SK-N-SH (cell line): ENCODE measurements at regions not wholly inside any gene's neighbourhood (a gene's known extent, or its start where the extent isn't known, plus 50 kb on each side); places are given as distances from the start of the nearest gene placed in this dataset.
"Not testable (repeated sequence)": the region's sequence is repeated elsewhere in the genome, so short reads cannot be mapped to it uniquely, and the experiment has no call there.

Experiments
- EP300 ChIP-seq, 2 experiments: IDR thresholded peaks; 2 replicates each; pipeline versions ENCODE4 v1.4.0 to v1.6.1; 2012; ENCODE audit warnings: borderline replicate concordance in 1 of 2, low read depth in 1 of 2, low read length in 1 of 2
- NFIC ChIP-seq: IDR thresholded peaks from 2 replicates; pipeline ENCODE4 v1.4.0; 2012; ENCODE audit warnings: borderline replicate concordance
- POLR2AphosphoS5 ChIP-seq: IDR thresholded peaks from 2 replicates; pipeline ENCODE4 v1.6.1; 2012; ENCODE audit warnings: low read depth, low read length
- RAD21 ChIP-seq: IDR thresholded peaks from 2 replicates; pipeline ENCODE4 v1.6.1; 2012; ENCODE audit warnings: mild to moderate bottlenecking, low read length
- RCOR1 ChIP-seq: fragments of 150-350 bp; IDR thresholded peaks from 2 replicates; pipeline ENCODE4 v1.6.1; 2017; ENCODE audit warnings: antibody characterized with exemption, low read length
- TAF1 ChIP-seq: IDR thresholded peaks from 2 replicates; pipeline ENCODE4 v1.6.1; 2012; ENCODE audit warnings: low read depth, mild to moderate bottlenecking, low read length, moderate library complexity, borderline replicate concordance
- TCF12 ChIP-seq: IDR thresholded peaks from 2 replicates; pipeline ENCODE4 v1.4.0; 2012
- TEAD4 ChIP-seq: IDR thresholded peaks from 2 replicates; pipeline ENCODE4 v1.4.0; 2012; ENCODE audit warnings: mild to moderate bottlenecking, borderline replicate concordance; ENCODE audit not compliant: insufficient read depth
- TF ChIP-seq, protein P1 (sequence below): fragments of 200-600 bp; sonication (generic); IDR thresholded peaks from 2 replicates; pipeline ENCODE4 v1.6.1; 2017; ENCODE audit warnings: antibody characterized with exemption, mild to moderate bottlenecking, moderate library complexity
- TF ChIP-seq, protein P2 (sequence below): IDR thresholded peaks from 2 replicates; pipeline ENCODE4 v1.4.0; 2012; ENCODE audit warnings: low read depth

DNA sequence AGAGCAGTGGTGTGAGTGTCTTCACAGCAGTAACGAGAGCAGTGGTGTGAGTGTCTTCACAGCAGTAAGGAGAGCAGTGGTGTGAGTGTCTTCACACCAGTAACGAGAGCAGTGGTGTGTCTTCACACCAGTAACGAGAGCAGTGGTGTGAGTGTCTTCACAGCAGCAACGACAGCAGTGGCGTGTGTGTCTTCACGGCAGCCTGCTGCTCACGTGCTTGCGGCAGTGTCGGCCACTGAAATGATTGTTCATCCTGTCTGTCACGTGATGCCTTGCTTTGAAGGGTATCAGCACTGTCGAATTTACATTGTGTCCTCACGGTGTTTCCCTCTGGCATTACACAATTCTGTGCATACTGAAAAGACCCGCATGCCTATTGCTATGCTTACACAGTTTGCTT lies 541.4 kb upstream of the SALL3 start:
- not testable (repeated sequence) for TF ChIP-seq POLR2AphosphoS5; RCOR1; EP300 (IDR thresholded peaks at IDR 0.05; ENCODE audit: borderline replicate concordance in 1 of 2, low read depth in 1 of 2, low read length in 1 of 2); TAF1; NFIC; TEAD4; RAD21; TCF12
- TF ChIP-seq, protein P1, sequence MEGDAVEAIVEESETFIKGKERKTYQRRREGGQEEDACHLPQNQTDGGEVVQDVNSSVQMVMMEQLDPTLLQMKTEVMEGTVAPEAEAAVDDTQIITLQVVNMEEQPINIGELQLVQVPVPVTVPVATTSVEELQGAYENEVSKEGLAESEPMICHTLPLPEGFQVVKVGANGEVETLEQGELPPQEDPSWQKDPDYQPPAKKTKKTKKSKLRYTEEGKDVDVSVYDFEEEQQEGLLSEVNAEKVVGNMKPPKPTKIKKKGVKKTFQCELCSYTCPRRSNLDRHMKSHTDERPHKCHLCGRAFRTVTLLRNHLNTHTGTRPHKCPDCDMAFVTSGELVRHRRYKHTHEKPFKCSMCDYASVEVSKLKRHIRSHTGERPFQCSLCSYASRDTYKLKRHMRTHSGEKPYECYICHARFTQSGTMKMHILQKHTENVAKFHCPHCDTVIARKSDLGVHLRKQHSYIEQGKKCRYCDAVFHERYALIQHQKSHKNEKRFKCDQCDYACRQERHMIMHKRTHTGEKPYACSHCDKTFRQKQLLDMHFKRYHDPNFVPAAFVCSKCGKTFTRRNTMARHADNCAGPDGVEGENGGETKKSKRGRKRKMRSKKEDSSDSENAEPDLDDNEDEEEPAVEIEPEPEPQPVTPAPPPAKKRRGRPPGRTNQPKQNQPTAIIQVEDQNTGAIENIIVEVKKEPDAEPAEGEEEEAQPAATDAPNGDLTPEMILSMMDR, result not testable (repeated sequence)
- TF ChIP-seq, protein P2, sequence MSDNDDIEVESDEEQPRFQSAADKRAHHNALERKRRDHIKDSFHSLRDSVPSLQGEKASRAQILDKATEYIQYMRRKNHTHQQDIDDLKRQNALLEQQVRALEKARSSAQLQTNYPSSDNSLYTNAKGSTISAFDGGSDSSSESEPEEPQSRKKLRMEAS, result not testable (repeated sequence)
